GM19351 (cell line): ENCODE measurements at regions not wholly inside any gene's neighbourhood (a gene's known extent, or its start where the extent isn't known, plus 50 kb on each side); places are given as distances from the start of the nearest gene placed in this dataset.

Experiments used
- ATAC-seq: cut with Tn5 transposase; IDR thresholded peaks from one replicate; pipeline ENCODE4 v1.9.1; 2021; ENCODE audit warnings: mild to moderate bottlenecking, moderate library complexity; ENCODE audit not compliant: unreplicated experiment

DNA sequence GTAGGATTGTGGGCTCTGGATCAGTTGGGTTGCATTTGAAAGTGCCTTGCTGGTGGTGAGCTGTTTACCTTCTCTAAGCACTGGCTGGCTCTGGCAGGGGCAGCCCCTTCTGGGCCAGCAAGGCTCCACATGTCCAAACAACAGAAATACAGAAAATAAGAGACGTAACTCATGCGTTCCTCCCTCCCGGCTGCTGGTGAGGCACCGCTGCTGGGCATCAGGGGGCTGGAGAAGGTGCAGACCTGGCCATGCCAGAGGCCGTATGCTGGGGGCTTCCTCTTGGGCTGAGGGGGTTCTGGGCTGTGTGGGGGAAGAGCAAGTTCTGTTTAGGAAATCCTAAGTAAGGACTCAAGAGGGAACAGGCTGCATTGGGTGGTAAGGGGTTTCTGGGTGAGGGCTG is 140.6 kb downstream of the URI1 start:
- no peak for ATAC-seq

DNA sequence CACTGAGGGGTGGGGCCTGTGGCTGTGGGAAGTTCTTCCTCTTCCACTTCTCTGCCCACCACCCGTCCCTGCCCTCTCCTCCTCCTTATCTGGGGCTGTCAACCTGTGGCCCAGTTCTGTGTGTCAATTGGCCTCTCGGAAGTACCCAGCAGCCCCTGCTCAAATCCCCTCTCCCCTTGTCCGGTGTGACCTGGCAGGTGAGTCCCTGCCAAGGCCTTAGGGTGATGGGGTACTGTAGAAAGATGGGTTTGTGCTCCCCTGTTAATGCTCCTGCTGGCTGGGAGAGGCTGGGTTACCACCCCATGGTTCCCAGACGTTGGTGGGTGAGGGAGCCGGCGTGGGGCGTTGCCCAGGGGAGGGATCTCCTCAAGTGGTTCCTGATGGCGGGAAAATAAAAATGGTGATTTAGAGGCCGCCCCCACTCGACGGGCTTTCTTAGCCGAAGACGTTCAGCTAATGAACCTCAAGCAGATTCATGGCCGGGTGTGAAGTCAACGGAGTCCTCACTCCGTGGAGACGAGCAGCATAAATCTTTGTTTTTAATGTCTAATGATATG is 141.2 kb downstream of the URI1 start:
- no peak for ATAC-seq

DNA sequence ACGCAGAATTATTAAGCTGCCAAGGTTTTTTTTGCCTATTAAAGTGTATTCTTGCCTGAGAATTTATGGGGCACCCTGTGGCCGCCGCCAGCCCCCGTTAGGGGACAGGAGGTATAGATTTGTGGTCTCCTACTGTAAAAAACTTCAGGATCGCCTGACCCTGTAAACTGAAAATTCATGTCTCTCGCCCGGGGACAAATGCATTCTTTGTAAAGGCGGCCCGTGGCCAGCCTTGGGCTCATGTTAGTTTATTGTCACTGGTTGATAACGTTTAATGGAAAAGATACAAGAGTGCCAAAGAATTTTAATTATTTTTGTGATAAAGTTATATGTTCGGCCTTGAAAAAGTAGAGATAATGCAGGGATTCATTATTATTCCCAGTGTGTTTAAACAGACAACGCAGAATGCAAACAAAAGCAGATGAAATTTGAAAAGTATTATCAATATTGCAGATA is 141.7 kb downstream of the URI1 start:
- ATAC-seq: no peak

- no peak for ATAC-seq
These were observed 142.4 kb downstream of the URI1 start for GRCh38 chr19:30084390-30084819.

GRCh38 chr19:30085394-30085793 is 143.4 kb downstream of the URI1 start:
- no peak for ATAC-seq

DNA sequence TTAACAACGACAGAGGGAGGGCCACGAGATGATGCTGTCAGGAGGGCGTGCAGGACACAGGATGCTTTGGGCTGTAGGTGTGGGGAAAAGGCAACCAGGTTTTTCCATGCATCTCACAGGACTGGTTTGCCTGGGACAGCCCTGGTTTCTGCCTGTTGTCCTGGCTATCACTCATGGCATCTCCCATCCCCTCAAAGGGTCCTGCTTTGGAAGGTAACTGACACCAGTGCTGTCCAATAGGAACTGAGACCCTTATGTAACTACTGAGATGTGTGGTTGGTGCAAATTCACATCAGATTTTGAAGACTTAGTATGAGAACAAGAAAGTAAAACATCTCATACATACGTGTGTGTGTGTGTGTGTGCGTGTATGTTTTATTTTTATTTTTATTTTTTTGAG is 144.2 kb downstream of the URI1 start:
- no peak for ATAC-seq

DNA sequence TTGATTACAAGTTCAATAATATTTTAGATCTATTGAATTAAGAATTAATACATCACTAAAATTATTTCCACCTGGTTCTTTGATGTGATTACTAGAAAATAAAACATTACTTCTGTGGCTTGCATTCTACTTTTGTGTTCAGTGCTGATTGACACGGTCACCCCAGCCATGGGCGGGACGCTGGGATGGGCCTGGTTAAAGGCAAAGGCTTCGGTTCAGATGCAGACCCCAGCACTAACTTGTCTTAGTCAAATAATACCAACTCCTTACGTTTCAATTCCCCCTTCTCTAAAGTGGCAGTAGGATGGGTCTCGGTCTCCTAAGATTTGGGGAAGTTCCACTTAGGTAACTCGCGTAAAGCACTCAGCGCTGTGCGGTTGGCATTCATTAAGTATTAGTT is 144.9 kb downstream of the URI1 start:
- ATAC-seq: no peak

GRCh38 chr19:30087381-30088138 is 145.5 kb downstream of the URI1 start:
- no peak for ATAC-seq

DNA sequence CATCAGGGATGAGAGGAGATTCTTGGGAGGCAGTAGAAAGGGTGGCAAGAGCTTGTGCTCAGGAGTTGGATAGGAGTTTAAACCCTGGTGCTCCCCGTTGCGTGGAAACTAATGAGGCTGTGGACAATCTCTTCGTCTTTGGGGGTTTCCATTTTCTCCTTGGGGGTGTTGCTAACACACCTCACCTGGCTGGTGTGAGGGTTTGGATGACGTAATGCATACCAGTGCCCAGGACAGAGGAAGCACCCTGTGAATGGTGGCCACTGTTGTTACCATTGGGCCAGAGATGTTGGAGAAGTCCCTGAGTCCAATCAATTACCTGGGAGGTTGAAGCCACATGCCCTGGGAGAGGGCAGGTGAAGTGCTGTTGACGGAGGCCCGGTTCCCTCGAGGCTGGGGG is 146.5 kb downstream of the URI1 start:
- no peak for ATAC-seq

DNA sequence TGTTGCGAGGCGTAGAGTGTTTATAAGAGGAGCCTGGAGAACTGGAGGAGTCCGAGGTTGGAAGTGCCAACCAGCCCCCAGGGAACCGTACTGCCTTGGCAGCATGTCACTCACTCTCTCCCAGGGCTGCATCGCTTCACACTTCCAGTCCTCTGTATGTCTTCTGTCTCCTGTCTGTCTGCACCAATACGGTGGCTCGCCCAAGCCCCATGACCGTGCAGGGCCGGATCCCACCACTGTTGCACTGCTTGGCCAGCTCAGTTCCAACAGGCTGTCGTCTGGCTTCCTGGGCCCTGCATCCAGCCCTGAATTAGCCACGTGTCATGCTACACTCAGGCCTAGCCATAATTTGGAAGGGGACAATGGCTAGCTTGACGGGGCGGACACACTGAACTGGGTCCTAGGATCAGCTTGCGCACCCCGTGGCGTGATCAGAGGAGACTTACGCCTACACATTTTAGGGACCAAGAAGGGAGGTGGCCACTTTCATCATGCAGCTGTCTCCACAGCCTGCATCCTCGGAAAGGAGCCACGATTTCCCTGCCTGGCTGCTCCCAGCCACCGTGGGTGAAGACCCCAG is 147.1 kb downstream of the URI1 start:
- no peak for ATAC-seq

- ATAC-seq: no peak
These were observed 148.4 kb downstream of the URI1 start for GRCh38 chr19:30090476-30090875.

DNA sequence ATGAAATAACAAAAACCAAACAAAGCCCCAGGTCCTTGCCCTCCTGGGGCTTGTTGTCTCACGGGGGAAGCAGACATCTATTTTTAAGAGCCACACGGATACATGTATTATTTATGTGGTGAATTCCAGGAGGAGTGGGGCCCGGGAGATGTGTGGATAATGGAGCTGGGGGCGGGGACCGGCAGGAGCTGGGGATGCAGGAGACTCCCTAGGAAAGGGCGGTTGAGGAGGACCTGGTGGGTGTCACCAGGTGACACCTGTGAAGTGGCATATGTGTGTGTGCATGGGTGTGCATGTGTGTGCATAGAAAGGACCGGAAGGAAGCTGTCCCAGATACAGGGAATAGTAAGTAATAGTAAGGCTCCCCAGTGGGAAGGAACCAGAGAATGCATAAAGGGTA is 148.9 kb downstream of the URI1 start:
- no peak for ATAC-seq

DNA sequence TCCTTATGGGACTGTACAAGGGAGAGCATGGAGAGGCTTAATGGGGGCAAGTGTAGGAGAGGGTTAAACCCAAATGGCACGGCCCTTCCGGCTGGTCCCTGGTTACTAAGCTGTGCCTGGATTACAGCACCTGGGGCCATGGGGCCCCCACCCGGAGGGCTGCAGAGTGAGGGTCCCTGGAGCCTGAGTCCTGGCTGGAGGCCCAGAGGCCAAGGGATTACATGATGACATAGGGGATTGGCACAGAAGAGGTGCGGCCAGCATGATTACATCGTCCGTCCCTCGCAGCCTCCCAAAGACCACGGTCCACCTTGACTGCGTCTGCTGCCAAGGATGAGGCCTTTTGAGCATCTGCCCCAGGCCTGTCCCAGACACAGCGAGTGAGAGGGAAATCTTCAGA is 149.4 kb downstream of the URI1 start:
- no peak for ATAC-seq

DNA sequence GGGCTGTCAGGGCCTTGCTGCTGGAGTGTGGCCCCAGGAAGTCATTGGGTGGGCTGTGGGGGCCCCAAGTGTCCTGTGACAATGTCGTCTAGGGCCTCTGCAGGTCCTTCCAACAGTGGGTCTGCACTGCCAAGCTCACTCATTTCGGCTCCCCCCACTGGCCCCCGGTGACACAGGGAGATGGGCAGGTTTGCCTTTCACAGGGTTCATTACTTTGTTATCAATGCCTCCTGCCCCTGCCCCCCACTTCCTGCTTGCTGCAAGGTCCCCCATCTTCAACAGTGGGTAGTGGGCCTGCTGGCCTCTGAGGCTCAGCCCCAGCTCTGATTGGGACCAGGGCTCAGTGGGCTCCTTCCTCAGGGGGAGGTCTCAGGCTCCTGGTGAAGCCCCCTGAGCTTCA is 149.8 kb downstream of the URI1 start:
- no peak for ATAC-seq

GRCh38 chr19:30092721-30093569 is 150.9 kb downstream of the URI1 start:
- ATAC-seq: no peak

DNA sequence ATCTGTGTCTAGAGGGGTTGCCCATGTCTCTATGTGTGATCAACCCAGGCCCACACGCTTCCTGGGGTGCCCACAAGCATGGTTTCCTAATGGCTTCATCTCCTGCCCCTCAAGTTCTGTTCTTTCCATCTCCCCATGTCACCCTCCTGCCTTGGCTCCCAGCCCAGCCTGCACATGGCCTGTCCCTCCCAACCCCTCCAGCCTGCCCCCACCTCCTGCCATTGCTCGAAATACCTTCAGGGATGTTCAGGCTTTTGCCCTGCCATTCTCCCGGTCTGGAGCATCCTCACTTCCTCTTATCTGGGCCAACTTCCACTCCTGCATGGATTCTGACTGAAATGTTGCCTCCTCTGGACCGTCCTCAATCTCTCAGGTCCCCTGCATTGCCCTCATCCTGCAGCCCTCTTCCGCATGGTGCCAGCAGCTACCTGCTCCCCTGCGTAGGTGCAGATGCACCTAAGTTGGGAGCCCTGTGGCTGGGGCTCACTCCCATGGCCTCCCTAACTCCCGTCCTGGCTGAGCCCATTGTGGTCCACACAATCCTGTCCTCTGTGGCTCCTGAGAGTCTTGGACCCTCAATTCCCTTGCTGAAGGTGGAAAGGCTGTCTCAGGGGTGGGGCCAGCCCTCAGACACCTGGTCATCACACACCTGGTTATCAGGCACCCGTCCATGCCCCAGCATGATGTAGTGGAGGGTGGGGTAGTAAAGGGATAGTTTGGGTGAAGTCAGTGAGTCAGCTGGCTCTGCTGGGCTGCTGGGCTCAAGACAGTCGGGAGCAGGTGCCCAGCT is 152.1 kb downstream of the URI1 start:
- no peak for ATAC-seq

DNA sequence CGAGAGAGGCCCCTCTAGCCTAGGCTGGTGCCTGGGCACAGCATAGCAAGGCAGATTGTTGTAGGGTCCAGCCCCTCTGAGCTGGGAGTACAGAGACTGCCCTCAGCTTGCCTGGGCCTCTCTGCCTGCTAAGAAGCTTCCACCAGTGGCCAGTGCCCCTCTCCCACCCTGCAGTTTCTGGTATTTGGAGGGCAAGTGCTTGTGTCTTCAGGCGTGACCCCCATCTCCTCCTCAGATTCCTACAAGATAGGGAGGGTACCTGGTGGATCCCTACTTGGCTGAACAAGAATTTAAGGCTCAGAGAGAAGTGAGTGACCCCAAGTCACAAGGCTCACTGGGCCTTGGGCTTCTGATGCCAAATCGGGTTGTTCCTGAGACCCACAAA is 152.7 kb downstream of the URI1 start:
- ATAC-seq: no peak

- no peak for ATAC-seq
These were observed 153.1 kb downstream of the URI1 start for GRCh38 chr19:30095171-30095570.

DNA sequence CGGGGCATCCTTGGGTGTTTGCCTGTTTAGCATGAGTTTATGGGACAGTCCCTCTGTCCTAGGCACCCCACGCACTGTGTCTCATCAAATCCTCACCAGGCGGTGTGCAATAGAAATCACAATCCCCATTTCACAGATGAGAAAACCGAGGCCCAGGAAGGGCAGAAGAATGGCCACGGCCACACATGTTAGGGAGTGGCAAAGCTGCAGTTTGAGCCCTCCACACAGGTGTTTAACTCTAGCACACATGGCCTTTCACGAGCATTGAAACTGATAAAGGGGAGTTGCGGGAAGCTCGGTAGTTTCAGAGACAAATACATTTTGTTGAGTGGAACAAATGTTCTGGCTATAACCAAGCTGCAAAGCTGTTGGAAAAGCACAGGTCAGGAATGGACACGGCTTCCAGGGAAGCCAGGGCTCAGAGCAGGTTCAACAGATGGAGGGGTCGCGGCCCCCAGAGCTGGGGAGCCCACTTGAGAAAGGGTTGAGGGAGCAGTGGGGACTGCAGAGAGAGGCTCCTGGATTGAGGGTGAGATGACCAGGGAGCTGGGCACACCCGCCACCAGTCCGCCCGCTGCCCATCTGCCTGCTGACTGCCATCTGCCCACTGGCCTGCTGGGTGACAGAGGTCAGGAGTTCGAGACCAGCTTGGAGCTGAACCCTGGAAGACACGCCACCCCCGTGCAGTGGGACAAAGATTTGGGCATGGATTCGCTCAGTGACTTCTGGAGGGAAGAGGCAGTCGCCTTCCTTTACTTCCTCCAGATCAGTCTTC is 154.7 kb downstream of the URI1 start:
- ATAC-seq: no peak

DNA sequence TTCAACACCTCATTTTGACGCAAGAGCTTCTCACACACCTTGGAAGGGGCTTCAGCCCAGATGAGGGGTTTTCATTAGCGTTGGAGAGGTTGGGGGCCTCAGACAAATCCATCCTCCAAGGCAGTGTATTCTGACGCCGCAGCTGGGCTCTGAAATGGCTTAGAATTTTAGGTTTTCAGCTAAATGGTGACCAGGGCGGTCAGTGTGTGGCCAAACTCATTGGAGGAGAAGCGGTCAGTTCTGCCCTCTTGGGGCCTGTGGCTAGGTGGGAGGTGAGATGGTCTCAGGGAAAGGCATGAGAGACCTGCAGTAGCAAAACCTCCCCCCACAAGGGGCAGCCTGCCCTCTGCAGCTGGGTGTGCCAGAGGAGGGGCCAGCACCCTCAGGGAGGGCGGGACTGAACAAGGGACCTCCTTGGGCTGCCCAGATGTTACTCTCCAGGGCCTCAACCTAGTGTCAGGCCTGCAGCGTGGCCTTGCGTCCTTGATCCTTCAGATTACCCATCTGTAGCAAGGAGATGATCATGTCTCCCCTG is 155.8 kb downstream of the URI1 start:
- no peak for ATAC-seq
